GM23338 (cell line): ENCODE measurements at regions not wholly inside any gene's neighbourhood (a gene's known extent, or its start where the extent isn't known, plus 50 kb on each side); places are given as distances from the start of the nearest gene placed in this dataset.

Experiments
- ATAC-seq: fragments of 200-7000 bp; cut with Tn5 transposase; 3 replicates; pipeline ENCODE4 v1.9.1; 2020
- DNase-seq: peaks from one replicate; pipeline ENCODE4 v3.0.0-alpha.2; 2015; ENCODE audit warnings: low spot score
- H2AFZ ChIP-seq: fragments of 200-600 bp; sonication (generic); 2 replicates; pipeline ENCODE4 v1.8.0; 2016; ENCODE audit warnings: antibody characterized with exemption, mild to moderate bottlenecking, moderate library complexity
- H3F3A ChIP-seq: fragments of 200-600 bp; sonication (generic); replicated peaks from 2 replicates; pipeline ENCODE4 v1.8.0; 2017; ENCODE audit warnings: antibody characterized with exemption, mixed run types, low read depth
- H3K27ac ChIP-seq: fragments of 200-600 bp; sonication (generic); 2 replicates; pipeline ENCODE4 v1.6.1; 2016; ENCODE audit warnings: low read depth
- H3K27me3 ChIP-seq: fragments of 200-600 bp; sonication (generic); 2 replicates; pipeline ENCODE4 v1.8.0; 2016; ENCODE audit warnings: mild to moderate bottlenecking, mixed run types, moderate library complexity; ENCODE audit not compliant: insufficient read depth
- H3K36me3 ChIP-seq: fragments of 200-600 bp; sonication (generic); 2 replicates; pipeline ENCODE4 v1.8.0; 2016; ENCODE audit warnings: mild to moderate bottlenecking; ENCODE audit not compliant: insufficient read depth
- H3K4me1 ChIP-seq: fragments of 200-600 bp; sonication (generic); 2 replicates; pipeline ENCODE4 v1.8.0; 2016; ENCODE audit warnings: mild to moderate bottlenecking, moderate library complexity; ENCODE audit not compliant: insufficient read depth
- H3K4me2 ChIP-seq: fragments of 200-600 bp; sonication (generic); 2 replicates; pipeline ENCODE4 v1.7.1; 2017; ENCODE audit warnings: mixed run types
- H3K4me3 ChIP-seq: fragments of 200-600 bp; sonication (generic); 2 replicates; pipeline ENCODE4 v1.6.1; 2016; ENCODE audit warnings: mixed run types
- H3K79me2 ChIP-seq: fragments of 200-600 bp; sonication (generic); replicated peaks from 2 replicates; pipeline ENCODE4 v1.8.0; 2017; ENCODE audit warnings: mild to moderate bottlenecking; ENCODE audit not compliant: insufficient read depth
- H3K9me2 ChIP-seq: fragments of 200-600 bp; sonication (generic); 2 replicates; pipeline ENCODE4 v1.8.0; 2017; ENCODE audit not compliant: insufficient read depth
- H4K20me1 ChIP-seq: fragments of 200-600 bp; sonication (generic); replicated peaks from 2 replicates; pipeline ENCODE4 v1.8.0; 2017; ENCODE audit warnings: mild to moderate bottlenecking; ENCODE audit not compliant: insufficient read depth
- H3K27ac Mint-ChIP-seq: 2 replicates; pipeline ENCODE4 v1.8.0; 2020; ENCODE audit warnings: inconsistent platforms, mild to moderate bottlenecking, moderate library complexity, mixed read lengths
- H3K27me3 Mint-ChIP-seq: 3 replicates; pipeline ENCODE4 v1.8.0; 2022; ENCODE audit warnings: low read depth, mild to moderate bottlenecking, moderate library complexity, mixed read lengths, inconsistent platforms; ENCODE audit not compliant: insufficient read depth, poor library complexity
- H3K36me3 Mint-ChIP-seq: 3 replicates; pipeline ENCODE4 v1.8.0; 2021; ENCODE audit warnings: low read depth, mild to moderate bottlenecking, inconsistent platforms, moderate library complexity, mixed read lengths
- H3K4me1 Mint-ChIP-seq: 3 replicates; pipeline ENCODE4 v1.8.0; 2020; ENCODE audit warnings: mild to moderate bottlenecking, inconsistent platforms, mixed read lengths
- H3K4me3 Mint-ChIP-seq: 3 replicates; pipeline ENCODE4 v1.8.0; 2021; ENCODE audit warnings: moderate library complexity, mild to moderate bottlenecking, inconsistent platforms, mixed read lengths
- H3K9me3 Mint-ChIP-seq: 3 replicates; pipeline ENCODE4 v1.8.0; 2020; ENCODE audit warnings: moderate library complexity, mild to moderate bottlenecking, inconsistent platforms, mixed read lengths
- EZH2 ChIP-seq: fragments of 200-600 bp; sonication (generic); IDR thresholded peaks from one replicate; pipeline ENCODE4 v1.8.0; 2017; ENCODE audit warnings: antibody characterized with exemption, mild to moderate bottlenecking, low read depth; ENCODE audit not compliant: unreplicated experiment
- JUNB ChIP-seq: IDR thresholded peaks from one replicate; pipeline ENCODE4 v1.6.1; 2016; ENCODE audit warnings: antibody characterized with exemption; ENCODE audit not compliant: unreplicated experiment
- NANOG ChIP-seq: IDR thresholded peaks from 2 replicates; pipeline ENCODE4 v1.6.1; 2016; ENCODE audit warnings: antibody characterized with exemption, borderline replicate concordance
- POLR2AphosphoS5 ChIP-seq: IDR thresholded peaks from 2 replicates; pipeline ENCODE4 v1.6.1; 2016; ENCODE audit warnings: antibody characterized with exemption, low read depth
- STAT1 ChIP-seq: IDR thresholded peaks from one replicate; pipeline ENCODE4 v1.6.1; 2016; ENCODE audit warnings: antibody characterized with exemption; ENCODE audit not compliant: unreplicated experiment
- ZNF114 ChIP-seq: fragments of 250-450 bp; sonication (Bioruptor Pico); IDR thresholded peaks from 2 replicates; pipeline ENCODE4 v1.5.0; 2020; ENCODE audit warnings: mild to moderate bottlenecking, moderate library complexity
- ZNF331 ChIP-seq: fragments of 250-450 bp; sonication (Bioruptor Pico); IDR thresholded peaks from 2 replicates; pipeline ENCODE4 v1.5.0; 2020; ENCODE audit warnings: low read depth, mild to moderate bottlenecking, moderate library complexity
- TF ChIP-seq, protein P1 (sequence below): fragments of 250-450 bp; sonication (Bioruptor Pico); IDR thresholded peaks from 2 replicates; pipeline ENCODE4 v1.5.0; 2020; ENCODE audit warnings: mild to moderate bottlenecking, moderate library complexity
- TF ChIP-seq, protein P2 (sequence below): IDR thresholded peaks from 2 replicates; pipeline ENCODE4 v1.6.1; 2016; ENCODE audit warnings: antibody characterized with exemption
- TF ChIP-seq, protein P3 (sequence below), 2 experiments: fragments of 200-600 bp in 1 of 2; sonication (generic) in 1 of 2; conservative IDR thresholded peaks; 2 replicates each; pipeline versions ENCODE4 v1.5.1 to v1.6.1; 2016 to 2017; ENCODE audit warnings: antibody characterized with exemption in 2 of 2, low read depth in 2 of 2, mild to moderate bottlenecking in 2 of 2, moderate library complexity in 1 of 2
- TF ChIP-seq, protein P4 (sequence below): IDR thresholded peaks from one replicate; pipeline ENCODE4 v1.6.1; 2018; ENCODE audit warnings: antibody characterized with exemption; ENCODE audit not compliant: unreplicated experiment

DNA sequence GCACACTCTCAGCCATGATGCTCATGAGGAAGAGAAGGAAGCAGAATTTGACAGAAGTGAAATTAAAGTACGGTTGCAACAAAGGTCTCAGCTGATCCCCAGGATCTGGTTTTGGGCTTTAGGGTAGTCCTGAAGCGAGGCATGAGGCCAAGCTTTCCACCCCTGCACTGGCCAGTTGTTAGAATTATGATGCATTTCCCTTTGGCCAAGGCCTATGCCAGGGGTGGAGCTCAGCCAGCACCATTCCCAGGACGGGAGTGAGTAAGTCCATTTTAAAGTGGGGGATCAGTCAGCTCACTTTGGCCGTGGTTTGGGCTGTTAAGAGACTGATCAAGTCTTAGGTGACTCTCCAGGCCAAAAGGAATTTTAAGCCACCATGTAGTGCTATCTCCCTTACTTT, 314.5 kb upstream of the MMADHC start (continued):
- TF ChIP-seq, protein P1, sequence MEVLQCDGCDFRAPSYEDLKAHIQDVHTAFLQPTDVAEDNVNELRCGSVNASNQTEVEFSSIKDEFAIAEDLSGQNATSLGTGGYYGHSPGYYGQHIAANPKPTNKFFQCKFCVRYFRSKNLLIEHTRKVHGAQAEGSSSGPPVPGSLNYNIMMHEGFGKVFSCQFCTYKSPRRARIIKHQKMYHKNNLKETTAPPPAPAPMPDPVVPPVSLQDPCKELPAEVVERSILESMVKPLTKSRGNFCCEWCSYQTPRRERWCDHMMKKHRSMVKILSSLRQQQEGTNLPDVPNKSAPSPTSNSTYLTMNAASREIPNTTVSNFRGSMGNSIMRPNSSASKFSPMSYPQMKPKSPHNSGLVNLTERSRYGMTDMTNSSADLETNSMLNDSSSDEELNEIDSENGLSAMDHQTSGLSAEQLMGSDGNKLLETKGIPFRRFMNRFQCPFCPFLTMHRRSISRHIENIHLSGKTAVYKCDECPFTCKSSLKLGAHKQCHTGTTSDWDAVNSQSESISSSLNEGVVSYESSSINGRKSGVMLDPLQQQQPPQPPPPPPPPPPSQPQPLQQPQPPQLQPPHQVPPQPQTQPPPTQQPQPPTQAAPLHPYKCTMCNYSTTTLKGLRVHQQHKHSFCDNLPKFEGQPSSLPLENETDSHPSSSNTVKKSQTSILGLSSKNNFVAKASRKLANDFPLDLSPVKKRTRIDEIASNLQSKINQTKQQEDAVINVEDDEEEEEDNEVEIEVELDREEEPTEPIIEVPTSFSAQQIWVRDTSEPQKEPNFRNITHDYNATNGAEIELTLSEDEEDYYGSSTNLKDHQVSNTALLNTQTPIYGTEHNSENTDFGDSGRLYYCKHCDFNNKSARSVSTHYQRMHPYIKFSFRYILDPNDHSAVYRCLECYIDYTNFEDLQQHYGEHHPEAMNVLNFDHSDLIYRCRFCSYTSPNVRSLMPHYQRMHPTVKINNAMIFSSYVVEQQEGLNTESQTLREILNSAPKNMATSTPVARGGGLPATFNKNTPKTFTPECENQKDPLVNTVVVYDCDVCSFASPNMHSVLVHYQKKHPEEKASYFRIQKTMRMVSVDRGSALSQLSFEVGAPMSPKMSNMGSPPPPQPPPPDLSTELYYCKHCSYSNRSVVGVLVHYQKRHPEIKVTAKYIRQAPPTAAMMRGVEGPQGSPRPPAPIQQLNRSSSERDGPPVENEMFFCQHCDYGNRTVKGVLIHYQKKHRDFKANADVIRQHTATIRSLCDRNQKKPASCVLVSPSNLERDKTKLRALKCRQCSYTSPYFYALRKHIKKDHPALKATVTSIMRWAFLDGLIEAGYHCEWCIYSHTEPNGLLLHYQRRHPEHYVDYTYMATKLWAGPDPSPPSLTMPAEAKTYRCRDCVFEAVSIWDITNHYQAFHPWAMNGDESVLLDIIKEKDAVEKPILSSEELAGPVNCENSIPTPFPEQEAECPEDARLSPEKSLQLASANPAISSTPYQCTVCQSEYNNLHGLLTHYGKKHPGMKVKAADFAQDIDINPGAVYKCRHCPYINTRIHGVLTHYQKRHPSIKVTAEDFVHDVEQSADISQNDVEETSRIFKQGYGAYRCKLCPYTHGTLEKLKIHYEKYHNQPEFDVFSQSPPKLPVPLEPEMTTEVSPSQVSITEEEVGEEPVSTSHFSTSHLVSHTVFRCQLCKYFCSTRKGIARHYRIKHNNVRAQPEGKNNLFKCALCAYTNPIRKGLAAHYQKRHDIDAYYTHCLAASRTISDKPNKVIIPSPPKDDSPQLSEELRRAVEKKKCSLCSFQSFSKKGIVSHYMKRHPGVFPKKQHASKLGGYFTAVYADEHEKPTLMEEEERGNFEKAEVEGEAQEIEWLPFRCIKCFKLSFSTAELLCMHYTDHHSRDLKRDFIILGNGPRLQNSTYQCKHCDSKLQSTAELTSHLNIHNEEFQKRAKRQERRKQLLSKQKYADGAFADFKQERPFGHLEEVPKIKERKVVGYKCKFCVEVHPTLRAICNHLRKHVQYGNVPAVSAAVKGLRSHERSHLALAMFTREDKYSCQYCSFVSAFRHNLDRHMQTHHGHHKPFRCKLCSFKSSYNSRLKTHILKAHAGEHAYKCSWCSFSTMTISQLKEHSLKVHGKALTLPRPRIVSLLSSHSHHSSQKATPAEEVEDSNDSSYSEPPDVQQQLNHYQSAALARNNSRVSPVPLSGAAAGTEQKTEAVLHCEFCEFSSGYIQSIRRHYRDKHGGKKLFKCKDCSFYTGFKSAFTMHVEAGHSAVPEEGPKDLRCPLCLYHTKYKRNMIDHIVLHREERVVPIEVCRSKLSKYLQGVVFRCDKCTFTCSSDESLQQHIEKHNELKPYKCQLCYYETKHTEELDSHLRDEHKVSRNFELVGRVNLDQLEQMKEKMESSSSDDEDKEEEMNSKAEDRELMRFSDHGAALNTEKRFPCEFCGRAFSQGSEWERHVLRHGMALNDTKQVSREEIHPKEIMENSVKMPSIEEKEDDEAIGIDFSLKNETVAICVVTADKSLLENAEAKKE: no peak
- TF ChIP-seq STAT1 (no peak), NANOG (no peak), JUNB (no peak)
- TF ChIP-seq, protein P2, sequence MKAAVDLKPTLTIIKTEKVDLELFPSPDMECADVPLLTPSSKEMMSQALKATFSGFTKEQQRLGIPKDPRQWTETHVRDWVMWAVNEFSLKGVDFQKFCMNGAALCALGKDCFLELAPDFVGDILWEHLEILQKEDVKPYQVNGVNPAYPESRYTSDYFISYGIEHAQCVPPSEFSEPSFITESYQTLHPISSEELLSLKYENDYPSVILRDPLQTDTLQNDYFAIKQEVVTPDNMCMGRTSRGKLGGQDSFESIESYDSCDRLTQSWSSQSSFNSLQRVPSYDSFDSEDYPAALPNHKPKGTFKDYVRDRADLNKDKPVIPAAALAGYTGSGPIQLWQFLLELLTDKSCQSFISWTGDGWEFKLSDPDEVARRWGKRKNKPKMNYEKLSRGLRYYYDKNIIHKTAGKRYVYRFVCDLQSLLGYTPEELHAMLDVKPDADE: no peak
- TF ChIP-seq, protein P3, sequence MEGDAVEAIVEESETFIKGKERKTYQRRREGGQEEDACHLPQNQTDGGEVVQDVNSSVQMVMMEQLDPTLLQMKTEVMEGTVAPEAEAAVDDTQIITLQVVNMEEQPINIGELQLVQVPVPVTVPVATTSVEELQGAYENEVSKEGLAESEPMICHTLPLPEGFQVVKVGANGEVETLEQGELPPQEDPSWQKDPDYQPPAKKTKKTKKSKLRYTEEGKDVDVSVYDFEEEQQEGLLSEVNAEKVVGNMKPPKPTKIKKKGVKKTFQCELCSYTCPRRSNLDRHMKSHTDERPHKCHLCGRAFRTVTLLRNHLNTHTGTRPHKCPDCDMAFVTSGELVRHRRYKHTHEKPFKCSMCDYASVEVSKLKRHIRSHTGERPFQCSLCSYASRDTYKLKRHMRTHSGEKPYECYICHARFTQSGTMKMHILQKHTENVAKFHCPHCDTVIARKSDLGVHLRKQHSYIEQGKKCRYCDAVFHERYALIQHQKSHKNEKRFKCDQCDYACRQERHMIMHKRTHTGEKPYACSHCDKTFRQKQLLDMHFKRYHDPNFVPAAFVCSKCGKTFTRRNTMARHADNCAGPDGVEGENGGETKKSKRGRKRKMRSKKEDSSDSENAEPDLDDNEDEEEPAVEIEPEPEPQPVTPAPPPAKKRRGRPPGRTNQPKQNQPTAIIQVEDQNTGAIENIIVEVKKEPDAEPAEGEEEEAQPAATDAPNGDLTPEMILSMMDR (conservative IDR thresholded peaks at IDR 0.05; ENCODE audit: low read depth in 2 of 2): no peak

DNA sequence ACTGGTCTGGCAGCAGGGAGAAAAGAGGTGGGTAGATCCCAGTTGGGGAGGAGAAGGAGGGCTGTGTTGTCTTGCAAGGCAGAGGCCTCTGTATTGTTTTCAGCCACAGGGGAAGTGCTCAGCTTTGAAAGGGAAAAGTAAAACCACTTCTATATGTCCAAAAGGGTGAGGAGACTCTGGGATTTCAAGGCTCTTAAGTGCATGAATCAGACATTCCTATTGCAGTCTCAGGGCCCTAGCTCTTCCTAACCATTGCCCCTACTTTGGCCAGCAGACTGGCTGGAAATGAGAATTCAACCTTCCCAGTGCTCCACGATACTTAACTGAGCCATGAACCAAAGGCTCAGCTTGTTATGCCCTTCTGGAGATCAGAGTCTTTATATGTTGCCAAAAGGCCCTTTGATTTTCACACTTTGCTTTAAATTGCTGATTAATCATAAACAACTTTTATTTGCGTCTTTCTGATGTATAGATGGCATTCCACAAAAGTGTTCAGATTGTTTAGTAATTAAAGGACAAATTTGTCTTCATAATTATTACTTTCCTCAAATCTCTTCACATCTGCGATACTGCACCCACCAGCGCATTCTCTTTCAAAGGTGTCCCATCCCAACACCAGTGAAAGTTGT, 313.8 kb upstream of the MMADHC start:
- Mint-ChIP-seq H3K4me1 (peaks cover 16% of the 10 kb centered on the region), H3K27ac (no peak overlapping the region), H3K36me3 (no peaks in the 10 kb centered on the region), H3K27me3 (no peaks in the 10 kb centered on the region), H3K4me3 (no peak overlapping the region), H3K9me3 (no peaks in the 10 kb centered on the region)
- Histone ChIP-seq H3K4me2 (no peak overlapping the region), H3K4me3 (no peak overlapping the region), H3K27me3 (no peaks in the 10 kb centered on the region), H3K79me2 (no peaks in the 10 kb centered on the region), H3F3A (no peaks in the 10 kb centered on the region), H2AFZ (no peak overlapping the region; the same call in 1 of the 2 replicates), H3K36me3 (no peaks in the 10 kb centered on the region), H3K4me1 (peaks cover 13% of the 10 kb centered on the region), H4K20me1 (no peaks in the 10 kb centered on the region), H3K9me2 (peaks cover 18% of the 10 kb centered on the region), H3K27ac (no peak overlapping the region)
- ATAC-seq (no peak), DNase-seq (no peak)
- TF ChIP-seq NANOG (no peak), JUNB (no peak), EZH2 (no peak), ZNF114 (CRISPR knock-in tag) (no peak), ZNF331 (no peak), POLR2AphosphoS5 (no peak)
- TF ChIP-seq, protein P4, sequence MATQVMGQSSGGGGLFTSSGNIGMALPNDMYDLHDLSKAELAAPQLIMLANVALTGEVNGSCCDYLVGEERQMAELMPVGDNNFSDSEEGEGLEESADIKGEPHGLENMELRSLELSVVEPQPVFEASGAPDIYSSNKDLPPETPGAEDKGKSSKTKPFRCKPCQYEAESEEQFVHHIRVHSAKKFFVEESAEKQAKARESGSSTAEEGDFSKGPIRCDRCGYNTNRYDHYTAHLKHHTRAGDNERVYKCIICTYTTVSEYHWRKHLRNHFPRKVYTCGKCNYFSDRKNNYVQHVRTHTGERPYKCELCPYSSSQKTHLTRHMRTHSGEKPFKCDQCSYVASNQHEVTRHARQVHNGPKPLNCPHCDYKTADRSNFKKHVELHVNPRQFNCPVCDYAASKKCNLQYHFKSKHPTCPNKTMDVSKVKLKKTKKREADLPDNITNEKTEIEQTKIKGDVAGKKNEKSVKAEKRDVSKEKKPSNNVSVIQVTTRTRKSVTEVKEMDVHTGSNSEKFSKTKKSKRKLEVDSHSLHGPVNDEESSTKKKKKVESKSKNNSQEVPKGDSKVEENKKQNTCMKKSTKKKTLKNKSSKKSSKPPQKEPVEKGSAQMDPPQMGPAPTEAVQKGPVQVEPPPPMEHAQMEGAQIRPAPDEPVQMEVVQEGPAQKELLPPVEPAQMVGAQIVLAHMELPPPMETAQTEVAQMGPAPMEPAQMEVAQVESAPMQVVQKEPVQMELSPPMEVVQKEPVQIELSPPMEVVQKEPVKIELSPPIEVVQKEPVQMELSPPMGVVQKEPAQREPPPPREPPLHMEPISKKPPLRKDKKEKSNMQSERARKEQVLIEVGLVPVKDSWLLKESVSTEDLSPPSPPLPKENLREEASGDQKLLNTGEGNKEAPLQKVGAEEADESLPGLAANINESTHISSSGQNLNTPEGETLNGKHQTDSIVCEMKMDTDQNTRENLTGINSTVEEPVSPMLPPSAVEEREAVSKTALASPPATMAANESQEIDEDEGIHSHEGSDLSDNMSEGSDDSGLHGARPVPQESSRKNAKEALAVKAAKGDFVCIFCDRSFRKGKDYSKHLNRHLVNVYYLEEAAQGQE: no peak
- TF ChIP-seq, protein P2: no peak
